ENCODE measurements at regions not wholly inside any gene's neighbourhood (a gene's known extent, or its start where the extent isn't known, plus 50 kb on each side); places are given as distances from the start of the nearest gene placed in this dataset.

- no peak for TF ChIP-seq ZFP30 (CRISPR knock-in tag; IDR thresholded peaks at IDR 0.05)
- no peak for TF ChIP-seq GLIS3 (CRISPR knock-in tag; IDR thresholded peaks at IDR 0.05)
Measured at GRCh38 chr21:38994042-38994441, 188.3 kb downstream of the ETS2 start.
